NCI-H1417 treated with DMSO at 0.1 percent for 48 hours (cell line): ENCODE measurements at regions not wholly inside any gene's neighbourhood (a gene's known extent, or its start where the extent isn't known, plus 50 kb on each side); places are given as distances from the start of the nearest gene placed in this dataset.
"Not testable (repeated sequence)": the region's sequence is repeated elsewhere in the genome, so short reads cannot be mapped to it uniquely, and the experiment has no call there.

ENCODE experiments used
- DNase-seq: peaks from one replicate; lab custom pipeline; 2025; lab: John Stamatoyannopoulos, UW

DNA sequence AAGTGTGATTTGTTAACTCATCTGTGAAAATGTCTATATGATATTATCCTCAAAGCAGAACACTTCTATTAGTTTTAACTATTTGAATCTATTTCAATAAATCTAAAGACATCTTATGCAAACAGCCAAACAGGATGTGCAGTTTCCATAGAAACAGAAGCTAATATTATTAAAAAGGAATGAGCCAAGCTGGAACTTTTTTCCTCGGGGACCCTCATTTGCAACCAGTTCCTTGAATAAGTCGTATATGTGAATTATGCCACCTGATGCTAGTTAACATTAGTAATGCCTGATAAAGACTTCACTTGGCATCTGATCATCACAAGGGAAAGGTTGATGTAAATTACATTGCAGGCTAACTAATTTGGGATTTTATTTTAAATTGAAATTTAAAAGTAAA lies 216.9 kb upstream of the SMLR1 start:
- no peak for DNase-seq

DNA sequence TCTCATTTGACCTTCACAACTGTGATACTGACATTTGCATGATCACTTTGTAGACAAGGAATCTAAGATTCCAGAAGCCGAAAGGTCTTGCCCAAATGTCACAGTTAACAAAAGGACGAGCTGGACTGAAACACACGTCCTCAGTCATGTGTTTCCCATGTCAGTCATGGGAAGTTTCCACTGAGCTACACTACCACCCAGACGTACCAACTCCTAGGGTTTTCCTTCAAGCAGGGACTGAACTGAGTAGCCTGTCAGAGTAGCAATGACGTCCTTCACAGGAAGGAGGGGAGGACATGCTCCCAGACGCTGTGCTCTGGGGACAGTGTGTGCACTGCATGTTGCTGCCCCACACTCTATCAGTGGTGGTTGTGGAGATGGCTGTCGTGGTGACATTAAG lies 215.8 kb upstream of the SMLR1 start:
- no peak for DNase-seq

DNA sequence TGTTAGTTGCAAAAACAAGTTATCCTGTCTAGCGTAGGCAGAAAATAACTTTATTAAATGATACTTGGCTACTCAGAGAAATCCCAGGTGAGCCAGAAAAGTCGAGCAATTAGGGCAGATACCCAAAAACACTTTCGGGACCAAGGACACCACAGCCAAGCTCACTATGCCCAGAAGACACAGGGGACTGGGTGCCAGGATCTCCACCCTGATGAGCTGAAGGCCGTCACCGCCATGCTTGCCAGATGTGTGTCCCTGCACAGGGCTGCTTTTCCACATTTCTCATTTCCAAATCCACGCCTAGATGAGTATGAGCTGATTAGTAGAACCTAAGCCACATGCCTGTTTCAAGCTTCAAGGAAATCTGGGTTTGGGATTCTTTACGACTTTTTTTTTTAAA lies 214.0 kb upstream of the SMLR1 start:
- no peak for DNase-seq

DNA sequence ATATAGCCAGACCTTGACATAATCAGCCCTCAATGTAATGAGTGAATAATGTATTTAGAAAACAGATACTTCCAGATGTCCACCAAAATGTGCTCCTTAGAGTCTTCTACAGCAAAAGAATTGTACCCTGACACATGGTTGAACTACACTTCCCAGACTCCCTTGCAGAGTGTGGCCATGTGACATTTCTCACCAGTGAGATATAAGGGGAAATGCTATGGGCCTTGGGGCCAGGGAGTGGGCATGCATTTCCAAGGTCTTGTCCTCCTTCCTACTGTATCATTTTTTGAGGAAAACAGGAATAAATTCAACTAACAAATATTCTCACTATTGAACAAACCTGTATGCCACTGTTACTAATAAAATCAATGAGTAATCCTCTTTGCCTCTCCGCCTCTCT lies 211.4 kb upstream of the SMLR1 start:
- DNase-seq = no peak

DNA sequence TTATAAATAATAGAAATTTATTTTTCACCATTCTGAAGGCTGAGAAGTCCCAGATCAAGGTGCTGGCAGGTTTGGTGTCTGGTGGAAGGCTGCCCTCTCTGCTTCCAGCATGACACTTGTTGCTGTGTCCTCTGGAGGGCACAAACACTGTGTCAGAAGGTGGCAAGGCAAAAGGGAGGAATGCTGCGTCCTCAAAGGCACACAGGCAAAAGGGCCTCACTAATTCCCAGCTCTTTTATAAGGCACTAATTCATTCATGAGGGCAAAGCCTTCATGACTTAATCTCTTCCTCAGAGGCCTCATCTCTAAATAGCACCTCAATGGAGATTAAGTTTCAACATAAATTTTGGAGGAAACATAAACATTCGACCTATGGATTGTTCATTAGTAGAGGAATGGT lies 209.5 kb upstream of the SMLR1 start:
- DNase-seq = no peak

DNA sequence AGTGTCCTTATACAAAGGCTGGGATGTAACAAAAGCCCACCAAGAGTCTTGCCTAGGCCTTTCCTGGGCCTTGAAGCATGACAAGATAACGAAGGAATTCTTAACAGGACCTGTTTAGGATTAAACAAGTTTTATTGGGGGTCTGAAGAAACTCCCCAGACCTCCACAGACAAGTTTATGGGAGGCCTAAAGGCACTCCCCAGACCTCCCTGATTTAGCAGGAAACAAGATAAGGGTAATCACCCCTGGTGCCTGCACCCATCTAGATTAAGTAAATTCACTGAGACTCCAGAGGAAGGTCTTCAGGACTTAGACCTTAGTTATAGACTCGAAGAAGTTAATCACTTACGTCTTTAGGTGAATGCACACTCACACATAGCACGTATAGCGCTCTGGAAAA lies 208.4 kb upstream of the SMLR1 start:
- DNase-seq = not testable (repeated sequence)

DNA sequence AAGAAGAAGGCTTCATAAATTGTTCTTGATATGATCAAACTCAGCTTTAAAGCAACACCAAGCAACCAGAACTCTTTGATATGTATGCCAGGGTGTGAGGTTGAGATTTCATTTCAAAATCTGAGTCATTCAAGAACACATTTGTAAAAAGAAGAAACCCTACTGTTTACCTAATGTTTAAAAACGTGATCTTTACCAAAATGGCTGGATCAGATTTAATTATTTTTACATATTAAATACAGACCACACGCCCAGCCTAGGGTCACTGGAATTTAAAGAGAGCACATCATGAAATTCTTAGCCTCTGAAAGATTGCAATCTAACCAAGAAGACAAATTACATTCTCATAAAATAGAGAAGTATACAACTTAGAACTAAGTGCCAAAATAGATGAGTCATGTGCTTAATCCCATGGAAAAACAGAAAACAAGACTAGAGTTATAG lies 206.8 kb upstream of the SMLR1 start:
- DNase-seq = no peak

DNA sequence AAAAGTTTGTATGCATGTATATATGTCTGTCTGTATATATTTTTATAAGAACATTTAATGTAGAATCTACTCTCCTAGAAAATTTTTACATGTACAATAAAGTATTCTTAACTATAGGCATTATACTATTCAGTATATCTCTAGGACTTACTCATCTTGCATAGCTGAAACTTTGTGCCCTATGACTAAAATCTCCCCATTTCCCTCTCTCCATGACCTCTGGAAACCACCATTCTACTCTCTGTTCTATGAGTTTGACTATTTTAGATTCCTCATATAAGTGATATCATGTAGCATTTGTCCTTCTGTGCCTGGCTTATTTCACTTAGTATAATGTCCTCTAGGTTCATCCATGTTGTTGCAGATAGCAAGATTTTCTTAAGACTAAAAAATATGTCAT lies 205.1 kb upstream of the SMLR1 start:
- no peak for DNase-seq

DNA sequence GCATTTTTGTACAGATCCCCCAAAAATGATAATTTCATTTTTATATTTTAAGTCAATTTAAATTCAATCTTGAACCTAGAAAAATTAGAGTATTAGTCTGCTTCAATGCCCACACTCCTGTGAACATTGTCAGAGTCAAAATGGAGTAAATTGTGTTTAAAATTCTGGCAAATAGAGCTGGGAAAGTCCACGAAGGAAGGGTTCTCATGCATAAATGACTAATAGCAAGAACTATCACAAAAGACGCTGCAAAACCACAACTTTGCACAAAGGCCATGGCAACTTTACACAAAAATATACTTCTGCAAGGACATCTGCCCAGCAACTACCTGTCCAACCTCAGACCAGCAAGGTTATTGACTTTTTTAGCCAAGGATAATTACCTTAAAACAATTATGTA lies 203.2 kb upstream of the SMLR1 start:
- no peak for DNase-seq

DNA sequence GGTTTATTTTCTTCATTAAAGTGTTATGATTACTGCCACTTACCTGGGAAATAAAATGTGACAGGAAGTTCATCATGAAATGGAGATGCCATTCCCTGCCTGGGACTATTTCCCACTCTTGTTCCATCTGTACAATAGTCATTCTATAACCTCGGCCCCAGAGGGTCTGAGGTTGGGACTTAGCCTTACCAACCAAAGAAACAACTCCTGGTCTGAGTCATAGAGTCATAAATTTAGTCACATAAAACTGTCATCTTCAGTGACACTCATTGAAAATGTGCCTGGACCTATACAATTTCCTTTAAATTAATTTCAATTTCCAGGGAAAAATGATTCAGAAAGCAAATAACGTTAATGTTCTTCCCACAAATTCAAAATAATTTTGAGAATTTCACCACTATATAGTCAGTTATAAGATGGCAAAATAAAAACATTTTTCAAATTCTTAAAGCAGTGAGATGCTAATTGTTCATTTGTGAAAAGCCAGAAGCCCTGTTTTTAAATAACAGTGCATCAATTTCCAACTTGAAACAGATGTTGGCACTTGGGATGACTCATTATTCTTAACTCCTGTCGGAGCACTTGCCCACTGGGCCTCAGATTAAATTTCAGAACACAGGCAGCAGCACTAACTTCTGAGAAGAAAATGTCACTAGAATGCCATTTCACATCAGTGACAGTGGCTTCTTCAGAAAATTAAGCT lies 201.2 kb upstream of the SMLR1 start:
- DNase-seq = no peak

DNA sequence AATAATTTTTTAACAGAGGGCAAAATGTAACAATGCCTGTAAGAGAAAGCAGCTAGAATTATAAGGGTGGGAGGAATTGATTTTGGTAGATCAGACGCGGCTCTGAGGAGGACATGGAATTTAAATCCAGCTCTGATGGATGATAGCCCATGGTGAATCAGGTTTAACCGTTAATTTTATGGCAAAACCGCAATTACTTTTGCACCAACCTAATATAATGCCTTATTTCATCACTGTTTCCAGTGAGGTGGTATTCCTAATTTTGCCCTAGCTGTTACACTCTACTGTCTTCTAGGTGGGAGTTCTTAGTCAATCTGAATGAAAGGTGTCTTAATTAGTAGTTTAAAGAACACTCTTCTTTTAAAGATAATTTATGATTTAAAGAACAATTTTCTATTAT lies 198.3 kb upstream of the SMLR1 start:
- no peak for DNase-seq

DNA sequence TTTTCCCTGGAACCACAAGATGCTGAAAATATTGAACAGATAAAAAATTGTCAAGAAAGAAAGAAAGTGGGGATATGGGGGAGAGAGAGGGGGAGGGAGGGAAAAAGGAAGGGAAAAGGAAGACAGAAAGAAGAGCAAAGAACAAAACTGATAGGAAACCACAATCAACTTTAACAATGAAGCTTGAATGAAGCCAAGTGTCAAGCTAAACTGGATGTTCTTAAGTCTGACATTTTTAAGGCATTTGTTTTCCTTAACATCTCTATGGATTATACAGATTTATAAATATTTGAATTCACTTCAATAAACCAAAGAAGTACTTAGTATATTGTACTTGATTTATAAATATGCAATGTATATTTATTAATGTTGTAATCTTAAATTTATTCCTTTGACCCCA lies 197.6 kb upstream of the SMLR1 start:
- DNase-seq = no peak

DNA sequence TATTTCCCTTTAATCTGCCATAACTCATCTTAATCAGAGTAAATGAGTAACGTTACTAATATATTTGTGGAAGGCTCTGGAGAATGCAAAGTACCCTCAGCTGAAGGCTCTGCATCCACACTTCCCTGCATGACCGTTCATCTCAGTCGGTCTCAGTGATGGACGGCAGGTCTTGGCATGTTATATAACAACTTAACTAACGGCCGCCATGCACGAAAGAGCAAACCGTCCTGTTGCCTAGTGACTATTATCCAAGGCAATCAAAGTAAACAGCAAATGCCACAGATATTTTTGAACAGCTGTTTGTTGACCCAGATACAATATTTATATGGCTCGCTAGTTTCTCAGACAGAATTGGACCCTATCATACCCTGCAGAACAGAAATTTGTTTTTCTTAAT lies 194.9 kb upstream of the SMLR1 start:
- DNase-seq = peak; percentile 39

DNA sequence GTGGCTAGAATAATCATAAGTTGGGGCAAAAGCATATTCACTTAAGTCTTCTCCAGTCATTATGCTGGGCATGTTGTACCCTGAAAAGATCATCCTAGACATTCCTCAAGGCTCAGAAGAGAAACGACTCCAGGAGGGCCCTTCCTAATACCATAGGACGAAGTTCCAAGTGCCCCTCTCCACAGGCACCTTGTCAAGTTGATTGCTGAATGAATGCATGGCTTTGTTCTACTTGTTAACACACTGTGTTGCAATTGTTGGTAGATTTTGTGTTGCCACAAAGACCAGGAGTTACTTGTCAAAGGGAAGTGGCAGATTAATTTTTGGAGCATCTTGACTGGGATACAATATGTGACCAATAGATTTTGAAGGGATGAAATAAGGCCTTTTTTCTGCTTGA lies 194.3 kb upstream of the SMLR1 start:
- no peak for DNase-seq

DNA sequence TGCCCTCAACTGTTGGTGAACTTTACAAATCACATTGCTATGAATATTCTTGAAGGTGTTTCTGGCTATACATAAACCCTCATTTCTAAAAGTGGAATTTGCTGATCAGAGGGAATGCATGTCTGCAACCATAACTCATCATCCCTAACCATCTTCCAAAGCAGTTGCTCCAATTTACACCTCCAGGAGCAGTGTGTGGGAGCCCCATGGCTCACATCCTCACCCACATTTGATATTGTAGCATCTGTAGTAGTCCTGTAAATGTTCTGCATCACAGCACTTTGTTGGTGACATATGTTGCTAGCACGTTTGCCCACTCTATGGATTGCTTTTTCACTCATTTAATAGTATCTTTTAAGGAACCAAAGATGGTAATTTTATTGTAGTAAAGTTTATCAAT lies 183.8 kb upstream of the SMLR1 start:
- no peak for DNase-seq

DNA sequence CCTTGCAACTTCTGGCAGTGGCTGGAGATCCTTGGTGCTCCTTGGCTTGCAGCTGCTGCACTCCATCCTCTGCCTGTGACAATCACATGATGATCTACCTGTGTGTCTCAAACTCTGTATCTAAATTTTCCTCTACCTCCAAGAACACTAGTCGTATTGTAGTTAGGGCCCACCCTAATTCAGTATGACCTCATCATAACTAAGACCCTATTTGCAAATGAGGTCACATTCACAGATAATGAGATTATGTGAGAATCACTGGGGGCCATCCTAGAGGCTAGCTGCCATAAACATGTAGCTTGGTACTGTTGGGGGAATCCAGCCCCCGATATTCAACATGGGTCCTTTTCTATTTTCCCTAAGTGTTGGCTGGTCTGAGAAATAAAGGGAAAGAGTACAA lies 183.0 kb upstream of the SMLR1 start:
- DNase-seq = no peak

DNA sequence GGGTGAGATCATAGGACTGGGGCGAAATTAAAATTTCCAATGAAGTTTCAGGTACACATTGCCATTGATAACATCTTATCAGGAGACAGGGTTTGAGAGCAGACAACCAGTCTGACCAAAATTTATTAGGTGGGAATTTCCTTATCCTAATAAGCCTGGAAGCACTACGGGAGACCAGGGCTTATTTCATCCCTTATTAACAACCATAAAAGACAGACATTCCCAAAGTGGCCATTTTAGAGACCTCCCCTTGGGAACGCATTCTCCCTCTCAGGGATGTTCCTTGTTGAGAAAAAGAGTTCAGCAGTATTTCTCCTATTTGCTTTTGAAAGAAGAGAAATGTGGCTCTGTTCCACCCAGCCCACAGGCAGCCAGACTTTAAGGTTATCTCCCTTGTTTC lies 182.4 kb upstream of the SMLR1 start:
- not testable (repeated sequence) for DNase-seq

DNA sequence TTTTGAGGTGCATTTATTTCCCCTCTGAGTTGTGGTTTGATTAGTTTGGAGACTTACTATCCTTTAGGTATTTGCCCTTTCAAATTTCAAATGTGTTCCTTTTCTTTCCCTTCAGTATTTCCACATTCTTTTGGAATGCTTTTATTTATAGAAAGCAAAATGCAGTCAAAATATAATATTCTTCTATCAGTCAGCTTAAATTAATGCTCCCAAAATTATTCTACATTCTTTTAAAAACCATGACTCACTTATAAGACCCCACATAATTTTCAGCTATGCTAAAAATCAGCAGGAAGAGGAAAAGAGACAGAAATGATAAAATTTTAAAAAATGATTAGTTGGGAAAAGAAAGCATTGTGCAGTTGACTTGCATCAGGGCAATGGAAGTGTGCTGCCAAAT lies 180.0 kb upstream of the SMLR1 start:
- DNase-seq = no peak

DNA sequence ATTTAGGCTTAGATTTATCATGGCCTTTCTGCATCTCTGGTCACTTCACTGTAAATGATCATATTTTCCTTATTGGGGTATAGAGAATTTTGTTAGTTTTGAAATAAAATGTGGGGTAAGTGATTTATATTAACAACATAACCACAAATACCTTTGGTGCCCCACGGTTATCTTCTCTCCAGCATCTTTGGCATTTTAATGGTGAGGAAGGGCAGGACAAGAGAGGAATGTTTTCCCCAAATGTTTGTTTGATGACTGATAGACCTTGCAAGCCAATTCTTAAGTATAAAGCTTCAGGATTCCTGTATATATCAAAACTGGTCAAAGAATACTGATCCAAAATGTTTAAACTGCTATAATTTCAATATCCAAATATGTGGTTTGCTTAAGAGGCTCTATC lies 171.6 kb upstream of the SMLR1 start:
- no peak for DNase-seq

DNA sequence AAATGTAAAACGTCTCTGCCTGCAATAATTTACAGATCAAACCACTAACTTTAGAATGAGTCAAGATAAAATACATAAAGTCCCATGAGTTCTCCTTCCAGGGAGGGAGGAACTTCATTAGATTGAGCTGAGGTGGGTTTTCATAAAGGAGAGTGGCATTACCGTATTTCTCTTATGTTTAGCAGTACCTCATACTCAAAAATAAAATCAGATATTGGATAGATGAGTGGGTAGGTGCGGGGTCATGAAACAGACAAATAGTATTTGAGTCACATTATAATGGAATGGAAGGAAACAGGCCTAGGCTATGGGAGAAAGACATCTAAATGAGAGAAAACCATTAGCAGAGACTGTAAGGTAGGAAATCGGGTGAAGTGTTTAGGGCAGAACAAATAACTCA lies 166.1 kb upstream of the SMLR1 start:
- DNase-seq = no peak

DNA sequence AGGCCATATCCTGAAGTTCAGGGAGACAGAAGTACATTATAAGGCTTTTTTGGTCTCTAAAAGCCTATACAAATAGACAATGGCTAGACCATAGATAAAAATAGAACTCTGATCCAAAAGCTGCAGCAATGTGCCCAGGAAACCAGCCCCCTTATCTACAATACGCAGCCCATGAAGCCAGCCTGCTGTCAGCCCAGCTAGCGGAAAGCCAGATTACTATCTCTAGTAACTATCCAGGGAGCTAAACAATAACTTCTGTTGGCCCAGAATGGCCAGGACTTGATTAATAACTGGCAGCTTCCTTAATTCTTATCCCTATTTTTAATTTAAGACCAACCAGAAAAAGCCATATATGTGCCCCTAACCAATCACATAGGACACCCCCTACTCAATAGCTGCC lies 160.4 kb upstream of the SMLR1 start:
- no peak for DNase-seq

DNA sequence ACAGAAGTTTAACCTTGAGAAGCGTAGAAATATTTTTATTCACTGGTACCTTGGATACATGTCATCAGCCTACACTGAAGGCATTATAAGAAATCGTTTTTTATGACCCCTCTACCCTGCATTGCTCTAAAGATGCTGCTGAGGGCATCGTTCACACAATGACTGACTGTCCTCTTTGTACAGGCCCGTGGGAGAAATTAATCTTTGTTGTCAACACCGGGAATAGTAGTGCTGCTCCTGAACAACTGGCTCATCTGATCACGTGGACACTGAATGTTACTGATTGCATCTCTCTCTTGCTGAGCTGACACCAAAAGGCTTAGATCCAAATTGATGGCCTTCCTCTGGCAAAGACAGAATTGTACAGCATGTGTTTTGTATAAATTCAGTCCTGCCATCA lies 157.1 kb upstream of the SMLR1 start:
- DNase-seq = no peak

DNA sequence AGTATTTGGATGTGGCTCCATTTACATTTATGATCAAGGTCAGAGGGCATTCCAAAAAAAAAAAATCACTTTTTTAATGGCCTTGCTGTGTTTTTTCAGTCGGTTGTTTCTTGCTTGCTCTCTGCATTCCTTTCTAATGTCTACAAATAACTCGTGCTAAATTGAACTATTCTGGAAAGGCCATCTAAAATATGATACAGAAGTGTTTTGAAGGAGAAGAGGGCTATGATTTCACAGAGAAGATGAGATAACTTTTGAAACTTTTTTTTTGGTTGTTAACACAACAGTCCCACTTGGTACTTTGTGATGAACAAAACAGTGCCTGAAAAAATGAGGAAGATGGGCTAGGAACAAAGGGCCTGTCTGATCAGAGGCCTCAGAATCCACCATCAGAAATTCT lies 156.1 kb upstream of the SMLR1 start:
- DNase-seq = no peak

DNA sequence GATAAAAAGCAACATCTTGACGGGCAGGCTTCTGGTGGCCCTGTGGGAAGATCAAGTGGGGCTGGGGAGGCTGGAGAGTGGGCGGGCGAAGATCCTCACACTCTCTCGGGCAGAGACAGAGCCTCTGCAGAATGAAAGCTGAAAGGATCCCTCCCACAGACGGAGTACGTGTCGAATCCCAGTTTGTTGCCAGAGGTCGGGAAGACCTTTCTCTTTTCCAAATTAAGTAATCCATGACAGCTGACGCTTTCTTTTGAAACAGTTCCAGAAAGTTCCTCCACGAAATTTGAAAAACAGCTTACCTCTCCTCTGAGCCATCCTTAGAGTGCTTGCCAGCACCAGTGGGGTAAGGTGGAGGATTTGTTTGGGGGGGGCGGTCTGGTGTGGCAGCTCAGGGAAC lies 155.6 kb upstream of the SMLR1 start:
- DNase-seq = no peak

DNA sequence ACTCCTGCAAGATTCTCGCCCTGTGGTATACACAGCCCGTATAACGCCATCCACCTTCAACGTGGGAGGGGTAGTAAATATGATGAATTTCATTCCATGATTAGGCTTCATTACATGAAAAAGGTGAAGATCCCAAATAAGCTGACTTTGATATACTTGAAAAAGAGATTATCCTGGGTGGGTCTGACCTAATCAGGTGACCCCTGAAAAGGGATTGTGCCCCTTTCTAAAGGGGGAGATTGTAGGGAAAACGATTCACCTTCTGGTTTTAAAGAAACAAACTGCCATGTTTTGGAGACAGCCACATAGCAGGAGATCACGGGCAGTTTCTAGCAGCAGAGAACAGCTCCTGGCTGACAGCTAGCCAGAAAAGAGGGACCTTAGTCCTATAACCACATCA lies 155.1 kb upstream of the SMLR1 start:
- DNase-seq = no peak
